IMR-90 (cell line): ENCODE measurements at regions not wholly inside any gene's neighbourhood (a gene's known extent, or its start where the extent isn't known, plus 50 kb on each side); places are given as distances from the start of the nearest gene placed in this dataset.

Experiments
- ATAC-seq: fragments of 200-7000 bp; cut with Tn5 transposase; 2 replicates; pipeline ENCODE4 v1.9.1; 2020; ENCODE audit warnings: low read depth, mild to moderate bottlenecking, moderate library complexity
- BruUV-seq: library from RNA; stranded (reverse); fragments of 400-500 nt; replicated peaks from 2 replicates; lab custom pipeline; 2021; lab: Mats Ljungman, UMichigan
- CTCF ChIA-PET: fragments of 300-600 bp; formaldehyde crosslinking; extraction: SDS; loops from one replicate; lab custom pipeline; 2021; ENCODE audit warnings: antibody characterized with exemption; lab: Yijun Ruan, JAX
- POLR2A ChIA-PET: fragments of 300-600 bp; sonication (Branson Sonifier 250); formaldehyde crosslinking; loops from one replicate; lab custom pipeline; 2022; ENCODE audit warnings: antibody characterized with exemption; ENCODE audit not compliant: unreplicated experiment; lab: Charles Lee
- DNase-seq: peaks from one replicate; pipeline ENCODE4 v3.0.0; 2013
- H2AFZ ChIP-seq: replicated peaks from 2 replicates; pipeline ENCODE3; 2013; ENCODE audit warnings: low read length, mild to moderate bottlenecking; ENCODE audit not compliant: poor library complexity
- H2AK5ac ChIP-seq: 2 replicates; pipeline ENCODE4 v1.6.1; 2013; ENCODE audit warnings: low read depth, low read length, inconsistent platforms
- H2AK9ac ChIP-seq: replicated peaks from 2 replicates; pipeline ENCODE3; 2013; ENCODE audit warnings: mild to moderate bottlenecking, low read depth, low read length, moderate library complexity; ENCODE audit not compliant: poor library complexity
- H2BK120ac ChIP-seq: 2 replicates; pipeline ENCODE4 v1.6.1; 2013; ENCODE audit warnings: low read depth, low read length, inconsistent platforms
- H2BK15ac ChIP-seq: 3 replicates; pipeline ENCODE4 v1.6.1; 2013; ENCODE audit warnings: low read depth, low read length, inconsistent platforms
- H2BK20ac ChIP-seq: 2 replicates; pipeline ENCODE4 v1.6.1; 2013; ENCODE audit warnings: low read depth, mild to moderate bottlenecking, inconsistent platforms, low read length, moderate library complexity
- H2BK5ac ChIP-seq: 2 replicates; pipeline ENCODE4 v1.6.1; 2013; ENCODE audit warnings: mild to moderate bottlenecking, low read depth, low read length, inconsistent platforms; ENCODE audit not compliant: poor library complexity, severe bottlenecking
- H3K14ac ChIP-seq: replicated peaks from 2 replicates; pipeline ENCODE4 v1.6.1; 2013; ENCODE audit warnings: low read depth, low read length, inconsistent platforms
- H3K18ac ChIP-seq: 2 replicates; pipeline ENCODE4 v1.6.1; 2013; ENCODE audit warnings: low read depth, low read length, control low read depth
- H3K23ac ChIP-seq: 2 replicates; pipeline ENCODE4 v1.6.1; 2013; ENCODE audit warnings: low read depth, low read length, inconsistent platforms
- H3K27ac ChIP-seq: 2 replicates; pipeline ENCODE4 v1.5.1; 2013; ENCODE audit warnings: mild to moderate bottlenecking, control low read depth, low read length; ENCODE audit not compliant: insufficient read depth
- H3K27me3 ChIP-seq: 2 replicates; pipeline ENCODE4 v1.6.1; 2013; ENCODE audit warnings: low read length; ENCODE audit not compliant: control insufficient read depth, insufficient read depth
- H3K36me3 ChIP-seq: 2 replicates; pipeline ENCODE4 v1.6.1; 2013; ENCODE audit warnings: low read length, mixed read lengths; ENCODE audit not compliant: control insufficient read depth, insufficient read depth
- H3K4ac ChIP-seq: 2 replicates; pipeline ENCODE4 v1.6.1; 2013; ENCODE audit warnings: low read depth, low read length, inconsistent platforms
- H3K4me1 ChIP-seq: 2 replicates; pipeline ENCODE4 v1.6.1; 2013; ENCODE audit warnings: low read length, mixed read lengths; ENCODE audit not compliant: control insufficient read depth, insufficient read depth
- H3K4me2 ChIP-seq: 2 replicates; pipeline ENCODE4 v1.6.1; 2013; ENCODE audit warnings: low read depth, mild to moderate bottlenecking, control low read depth, low read length, moderate library complexity
- H3K4me3 ChIP-seq: 2 replicates; pipeline ENCODE4 v1.5.1; 2013; ENCODE audit warnings: low read depth, mild to moderate bottlenecking, control low read depth, low read length, moderate library complexity; ENCODE audit not compliant: insufficient read depth
- H3K56ac ChIP-seq: 2 replicates; pipeline ENCODE4 v1.6.1; 2013; ENCODE audit warnings: low read length, inconsistent platforms; ENCODE audit not compliant: insufficient read depth; ENCODE audit errors: extremely low read depth
- H3K79me1 ChIP-seq, 2 experiments: 2 replicates each; pipeline ENCODE4 v1.6.1; 2013; ENCODE audit warnings: low read length in 2 of 2, inconsistent platforms in 1 of 2, low read depth in 1 of 2
- H3K9ac ChIP-seq: 2 replicates; pipeline ENCODE4 v1.6.1; 2013; ENCODE audit warnings: low read depth, low read length, control low read depth
- H3K9me1 ChIP-seq: 2 replicates; pipeline ENCODE4 v1.6.1; 2013; ENCODE audit warnings: low read length, inconsistent platforms; ENCODE audit not compliant: insufficient read depth
- H3K9me3 ChIP-seq: 2 replicates; pipeline ENCODE4 v1.6.1; 2013; ENCODE audit warnings: low read length; ENCODE audit not compliant: control insufficient read depth, insufficient read depth
- H4K20me1 ChIP-seq: 2 replicates; pipeline ENCODE4 v1.6.1; 2013; ENCODE audit warnings: low read length, inconsistent platforms; ENCODE audit not compliant: insufficient read depth
- H4K5ac ChIP-seq: 2 replicates; pipeline ENCODE4 v1.6.1; 2013; ENCODE audit warnings: mild to moderate bottlenecking, low read depth, low read length, control low read depth
- H4K8ac ChIP-seq, 2 experiments: 2 replicates each; pipeline ENCODE4 v1.6.1; 2013; ENCODE audit warnings: low read depth in 2 of 2, low read length in 2 of 2, control low read depth in 1 of 2, inconsistent platforms in 1 of 2
- H4K91ac ChIP-seq: 2 replicates; pipeline ENCODE4 v1.6.1; 2013; ENCODE audit warnings: low read depth, low read length, inconsistent platforms; ENCODE audit not compliant: insufficient read depth
- BHLHE40 ChIP-seq: fragments of 150-350 bp; IDR thresholded peaks from 2 replicates; pipeline ENCODE4 v1.6.1; 2016; ENCODE audit warnings: mild to moderate bottlenecking, low read depth, low read length
- CEBPB ChIP-seq: IDR thresholded peaks from 2 replicates; pipeline ENCODE4 v1.6.1; 2012; ENCODE audit warnings: low read depth, low read length, improper control_type of control experiment
- CHD1 ChIP-seq: IDR thresholded peaks from 2 replicates; pipeline ENCODE4 v1.6.1; 2012; ENCODE audit warnings: low read depth, low read length, improper control_type of control experiment
- CTCF ChIP-seq: conservative IDR thresholded peaks from 2 replicates; pipeline ENCODE4 v1.5.1; 2012; ENCODE audit warnings: mild to moderate bottlenecking, low read depth, low read length, improper control_type of control experiment
- MAZ ChIP-seq: IDR thresholded peaks from 2 replicates; pipeline ENCODE4 v1.6.1; 2012; ENCODE audit warnings: low read depth, mild to moderate bottlenecking, low read length, improper control_type of control experiment, moderate library complexity, borderline replicate concordance
- MXI1 ChIP-seq: IDR thresholded peaks from 2 replicates; pipeline ENCODE4 v1.6.1; 2012; ENCODE audit warnings: low read depth, mild to moderate bottlenecking, low read length, moderate library complexity, borderline replicate concordance
- NFE2L2 ChIP-seq: fragments of 150-350 bp; IDR thresholded peaks from 2 replicates; pipeline ENCODE4 v1.6.1; 2016; ENCODE audit warnings: low read depth, mild to moderate bottlenecking, low read length
- POLR2A ChIP-seq: IDR thresholded peaks from 2 replicates; pipeline ENCODE4 v1.6.1; 2012; ENCODE audit warnings: mild to moderate bottlenecking, low read depth, low read length
- RAD21 ChIP-seq: IDR thresholded peaks from 2 replicates; pipeline ENCODE4 v1.6.1; 2012; ENCODE audit warnings: low read length, improper control_type of control experiment
- RCOR1 ChIP-seq: IDR thresholded peaks from 2 replicates; pipeline ENCODE4 v1.6.1; 2012; ENCODE audit warnings: mild to moderate bottlenecking, low read length, improper control_type of control experiment; ENCODE audit not compliant: insufficient replicate concordance
- WGBS, 2 experiments: methylation state at CpG; one replicate each; pipeline versions ENCODE4 v1.1.5 to v1.1.7; 2013; ENCODE audit warnings: missing lambda C conversion rate in 2 of 2; ENCODE audit not compliant: insufficient read length in 1 of 2; ENCODE audit errors: extremely low coverage in 2 of 2; 5-methylcytosine and 5-hydroxymethylcytosine counted together
- dilution Hi-C: fragments of 300-500 bp; cut with HindIII; formaldehyde crosslinking; loops from one replicate; pipeline ENCODE4 v1.14.3; 2018; ENCODE audit warnings: low sequenced_read_pairs; ENCODE audit not compliant: unreplicated experiment
- in situ Hi-C: fragments of 300-500 bp; cut with MboI; formaldehyde crosslinking; loops from 3 replicates; pipeline ENCODE4 v1.14.3; 2019; ENCODE audit warnings: low sequenced_read_pairs, inconsistent platforms, mixed read lengths
- intact Hi-C: fragments of 100-400 bp; cut with micrococcal nuclease; formaldehyde crosslinking; loops from 2 replicates; pipeline ENCODE4 v1.10.0; 2022
- TF ChIP-seq, protein P1 (sequence below): fragments of 150-350 bp; IDR thresholded peaks from 2 replicates; pipeline ENCODE4 v1.6.1; 2016; ENCODE audit warnings: low read depth, mild to moderate bottlenecking, low read length, moderate library complexity, borderline replicate concordance
- TF ChIP-seq, protein P2 (sequence below): fragments of 150-350 bp; IDR thresholded peaks from 2 replicates; pipeline ENCODE4 v1.6.1; 2017; ENCODE audit warnings: mild to moderate bottlenecking, antibody characterized with exemption, low read length, low read depth

DNA sequence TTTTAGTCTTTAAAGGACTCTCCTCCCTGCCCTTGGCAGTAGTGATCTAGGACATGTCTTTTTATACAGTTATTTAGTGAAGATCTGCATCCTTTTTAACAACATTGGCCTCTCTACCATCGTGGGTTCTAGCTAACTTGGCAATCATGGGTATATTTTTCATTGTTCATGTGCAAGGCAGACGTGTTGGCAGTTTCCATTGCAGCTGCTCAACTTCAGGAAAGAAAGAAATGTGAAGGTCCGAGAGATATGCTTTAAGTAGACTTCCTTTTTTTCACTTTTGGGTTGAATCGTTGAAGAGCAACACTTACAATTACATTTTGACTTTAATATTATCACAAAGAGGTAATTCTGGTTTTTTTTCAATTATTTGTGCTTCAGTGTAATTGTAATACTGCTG lies 172.6 kb downstream of the SATB1 start:
- Histone ChIP-seq H2BK5ac (no peak overlapping the region), H4K20me1 (no peaks in the 10 kb centered on the region), H3K18ac (no peak overlapping the region), H2BK20ac (no peak overlapping the region), H3K4ac (no peak overlapping the region), H3K23ac (no peak overlapping the region), H3K9me1 (no peaks in the 10 kb centered on the region), H3K14ac (no peak overlapping the region), H2AFZ (no peak overlapping the region), H3K4me3 (no peak overlapping the region), H2AK5ac (no peak overlapping the region), H3K36me3 (no peaks in the 10 kb centered on the region), H3K56ac (no peak overlapping the region), H2AK9ac (no peak overlapping the region), H4K8ac (no peak overlapping the region), H3K27me3 (no peaks in the 10 kb centered on the region), H3K79me1 (no peaks in the 10 kb centered on the region), H3K4me1 (no peaks in the 10 kb centered on the region), H2BK120ac (no peak overlapping the region), H4K5ac (no peak overlapping the region), H3K27ac (no peak overlapping the region), H2BK15ac (no peak overlapping the region), H3K9ac (no peak overlapping the region), H3K9me3 (no peaks in the 10 kb centered on the region), H3K4me2 (no peak overlapping the region), H4K91ac (no peak overlapping the region)
- intact Hi-C loops, result no loop called here
- DNase-seq (no peak), ATAC-seq (no peak)
- POLR2A ChIA-PET, result no interaction called here
- TF ChIP-seq, protein P1, sequence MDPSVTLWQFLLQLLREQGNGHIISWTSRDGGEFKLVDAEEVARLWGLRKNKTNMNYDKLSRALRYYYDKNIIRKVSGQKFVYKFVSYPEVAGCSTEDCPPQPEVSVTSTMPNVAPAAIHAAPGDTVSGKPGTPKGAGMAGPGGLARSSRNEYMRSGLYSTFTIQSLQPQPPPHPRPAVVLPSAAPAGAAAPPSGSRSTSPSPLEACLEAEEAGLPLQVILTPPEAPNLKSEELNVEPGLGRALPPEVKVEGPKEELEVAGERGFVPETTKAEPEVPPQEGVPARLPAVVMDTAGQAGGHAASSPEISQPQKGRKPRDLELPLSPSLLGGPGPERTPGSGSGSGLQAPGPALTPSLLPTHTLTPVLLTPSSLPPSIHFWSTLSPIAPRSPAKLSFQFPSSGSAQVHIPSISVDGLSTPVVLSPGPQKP, result no peak
- TF ChIP-seq BHLHE40, result no peak
- TF ChIP-seq CTCF, result no peak
- TF ChIP-seq RCOR1, result no peak
- no peak for TF ChIP-seq CHD1
- no peak for TF ChIP-seq MXI1
- TF ChIP-seq, protein P2, sequence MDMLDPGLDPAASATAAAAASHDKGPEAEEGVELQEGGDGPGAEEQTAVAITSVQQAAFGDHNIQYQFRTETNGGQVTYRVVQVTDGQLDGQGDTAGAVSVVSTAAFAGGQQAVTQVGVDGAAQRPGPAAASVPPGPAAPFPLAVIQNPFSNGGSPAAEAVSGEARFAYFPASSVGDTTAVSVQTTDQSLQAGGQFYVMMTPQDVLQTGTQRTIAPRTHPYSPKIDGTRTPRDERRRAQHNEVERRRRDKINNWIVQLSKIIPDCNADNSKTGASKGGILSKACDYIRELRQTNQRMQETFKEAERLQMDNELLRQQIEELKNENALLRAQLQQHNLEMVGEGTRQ, result no peak
- no peak for TF ChIP-seq NFE2L2
- TF ChIP-seq CEBPB, result no peak
- TF ChIP-seq POLR2A, result no peak
- no peak for TF ChIP-seq RAD21
- no peak for TF ChIP-seq MAZ
- CTCF ChIA-PET, result no interaction called here
- no CpG with 5 or more reads among the region's 4 CpGs for WGBS, 2 experiments
- dilution Hi-C loops, result no loop called here
- BruUV-seq, result no TSS peak
- in situ Hi-C loops, result no loop called here
